Astrocyte (in vitro differentiated cells and primary cell): ENCODE measurements at regions not wholly inside any gene's neighbourhood (a gene's known extent, or its start where the extent isn't known, plus 50 kb on each side); places are given as distances from the start of the nearest gene placed in this dataset.
A peak's percentile ranks its signal among the peaks of the same experiment; 100 is the strongest.

Experiments
- DNase-seq: peaks from one replicate; pipeline ENCODE4 v3.0.0-alpha.2; 2010; ENCODE audit warnings: low read depth
- FAIRE-seq: peaks from 2 replicates; lab custom pipeline; 2011; peaks lifted over from hg19 to GRCh38; lab: Jason Lieb, UNC
- H2AFZ ChIP-seq: 2 replicates; pipeline ENCODE4 v1.6.0; 2012; ENCODE audit warnings: low read depth, low read length, inconsistent platforms
- H3K27ac ChIP-seq: 2 replicates; pipeline ENCODE4 v1.5.1; 2011; ENCODE audit warnings: low read depth, low read length, inconsistent platforms
- H3K27me3 ChIP-seq: 2 replicates; pipeline ENCODE4 v1.6.0; 2011; ENCODE audit warnings: low read length, inconsistent platforms; ENCODE audit not compliant: insufficient read depth
- H3K36me3 ChIP-seq: 2 replicates; pipeline ENCODE4 v1.5.1; 2011; ENCODE audit warnings: low read length, inconsistent platforms; ENCODE audit not compliant: insufficient read depth
- H3K4me1 ChIP-seq: 2 replicates; pipeline ENCODE4 v1.5.1; 2011; ENCODE audit warnings: low read length, inconsistent platforms; ENCODE audit not compliant: insufficient read depth
- H3K4me2 ChIP-seq: 2 replicates; pipeline ENCODE4 v1.6.0; 2012; ENCODE audit warnings: low read length, inconsistent platforms
- H3K4me3 ChIP-seq: 2 replicates; pipeline ENCODE4 v1.5.1; 2011; ENCODE audit warnings: low read depth, mild to moderate bottlenecking, low read length, inconsistent platforms; ENCODE audit not compliant: insufficient read depth
- H3K79me2 ChIP-seq: 2 replicates; pipeline ENCODE4 v1.6.0; 2012; ENCODE audit warnings: mild to moderate bottlenecking, low read length, inconsistent platforms; ENCODE audit not compliant: insufficient read depth
- H3K9ac ChIP-seq: 2 replicates; pipeline ENCODE4 v1.6.0; 2012; ENCODE audit warnings: mild to moderate bottlenecking, low read length, inconsistent platforms
- H3K9me3 ChIP-seq: 2 replicates; pipeline ENCODE4 v1.5.1; 2012; ENCODE audit warnings: low read depth, mild to moderate bottlenecking, low read length, inconsistent platforms; ENCODE audit not compliant: insufficient read depth
- H4K20me1 ChIP-seq: 2 replicates; pipeline ENCODE4 v1.6.0; 2012; ENCODE audit warnings: low read length, inconsistent platforms; ENCODE audit not compliant: insufficient read depth
- H3K27ac Mint-ChIP-seq: one replicate; pipeline ENCODE4 v1.8.0; 2021; ENCODE audit warnings: mild to moderate bottlenecking, mixed read lengths; ENCODE audit not compliant: unreplicated experiment
- H3K27me3 Mint-ChIP-seq: one replicate; pipeline ENCODE4 v1.8.0; 2021; ENCODE audit warnings: low read depth, mixed read lengths; ENCODE audit not compliant: unreplicated experiment
- H3K36me3 Mint-ChIP-seq: one replicate; pipeline ENCODE4 v1.8.0; 2021; ENCODE audit warnings: low read depth, mixed read lengths; ENCODE audit not compliant: unreplicated experiment
- H3K4me1 Mint-ChIP-seq: one replicate; pipeline ENCODE4 v1.8.0; 2021; ENCODE audit warnings: low read depth, mixed read lengths; ENCODE audit not compliant: unreplicated experiment
- H3K4me3 Mint-ChIP-seq: one replicate; pipeline ENCODE4 v1.8.0; 2021; ENCODE audit warnings: mild to moderate bottlenecking, moderate library complexity, mixed read lengths; ENCODE audit not compliant: unreplicated experiment
- H3K9me3 Mint-ChIP-seq: one replicate; pipeline ENCODE4 v1.8.0; 2021; ENCODE audit warnings: mild to moderate bottlenecking, mixed read lengths; ENCODE audit not compliant: unreplicated experiment
- CTCF ChIP-seq: IDR thresholded peaks from 2 replicates; pipeline ENCODE4 v1.5.1; 2011; ENCODE audit warnings: low read depth, mild to moderate bottlenecking, inconsistent platforms, low read length, moderate library complexity; ENCODE audit not compliant: insufficient read depth
- EZH2 ChIP-seq: IDR thresholded peaks from 2 replicates; pipeline ENCODE4 v1.6.1; 2012; ENCODE audit warnings: mild to moderate bottlenecking, low read length, inconsistent platforms; ENCODE audit not compliant: insufficient read depth

- no peak overlapping the region for H2AFZ ChIP-seq
- Mint-ChIP-seq H3K4me1 (peaks cover 3% of the 10 kb centered on the region), H3K27ac (peak overlapping the region; percentile 26), H3K27me3 (peaks cover 16% of the 10 kb centered on the region), H3K9me3 (peaks cover 21% of the 10 kb centered on the region), H3K4me3 (peak overlapping the region; percentile 50), H3K36me3 (peaks cover 7% of the 10 kb centered on the region)
- no peak overlapping the region for H3K4me3 ChIP-seq
- H3K4me1 ChIP-seq: no peaks in the 10 kb centered on the region
- DNase-seq (no peak), FAIRE-seq (no peak)
- H3K27me3 ChIP-seq: no peaks in the 10 kb centered on the region
- no peaks in the 10 kb centered on the region for H4K20me1 ChIP-seq
- no peak overlapping the region for H3K9ac ChIP-seq
- no peak overlapping the region for H3K4me2 ChIP-seq
- H3K9me3 ChIP-seq: no peaks in the 10 kb centered on the region
- H3K36me3 ChIP-seq: no peaks in the 10 kb centered on the region
- TF ChIP-seq CTCF (no peak), EZH2 (no peak)
- no peak overlapping the region for H3K27ac ChIP-seq
- no peaks in the 10 kb centered on the region for H3K79me2 ChIP-seq
These were observed 51.6 kb upstream of the TAF1B start for GRCh38 chr2:9791711-9792110.

- Histone ChIP-seq H3K27ac (no peak overlapping the region), H4K20me1 (no peaks in the 10 kb centered on the region), H3K4me2 (no peak overlapping the region), H3K4me1 (no peaks in the 10 kb centered on the region), H3K36me3 (no peaks in the 10 kb centered on the region), H2AFZ (no peak overlapping the region), H3K4me3 (no peak overlapping the region), H3K27me3 (no peaks in the 10 kb centered on the region), H3K9ac (no peak overlapping the region), H3K79me2 (no peaks in the 10 kb centered on the region), H3K9me3 (no peaks in the 10 kb centered on the region)
- peaks cover 8% of the 10 kb centered on the region for H3K9me3 Mint-ChIP-seq
- H3K27me3 Mint-ChIP-seq: peaks cover 11% of the 10 kb centered on the region
- no peak overlapping the region for H3K27ac Mint-ChIP-seq
- DNase-seq: no peak
- TF ChIP-seq EZH2: no peak
- no peak for TF ChIP-seq CTCF
- no peak overlapping the region for H3K4me3 Mint-ChIP-seq
- H3K4me1 Mint-ChIP-seq: peaks cover 3% of the 10 kb centered on the region
- no peaks in the 10 kb centered on the region for H3K36me3 Mint-ChIP-seq
- FAIRE-seq: no peak
These were observed 49.9 kb upstream of the TAF1B start for GRCh38 chr2:9793156-9793917.
